CD4-positive, CD25-positive, alpha-beta regulatory T cell (primary cell): ENCODE measurements at regions not wholly inside any gene's neighbourhood (a gene's known extent, or its start where the extent isn't known, plus 50 kb on each side); places are given as distances from the start of the nearest gene placed in this dataset.
A peak's percentile ranks its signal among the peaks of the same experiment; 100 is the strongest.

Experiments
- ATAC-seq, 2 donors: fragments of 150-1000 bp; cut with Tn5 transposase; one replicate each; pipeline ENCODE4 v1.10.0; 2021; ENCODE audit warnings: low read depth in 2 of 2, moderate number of reproducible peaks in 2 of 2, moderate library complexity in 1 of 2
- DNase-seq, 3 donors: peaks; one replicate each; pipeline versions ENCODE4 v3.0.0 to v3.0.0-alpha.2; 2012 to 2022; ENCODE audit warnings: mixed read lengths in 1 of 3
- H3K27ac ChIP-seq: one replicate; pipeline ENCODE4 v1.7.0; 2013; ENCODE audit warnings: mild to moderate bottlenecking, low read length; ENCODE audit not compliant: insufficient read depth, poor library complexity, severe bottlenecking
- H3K27me3 ChIP-seq: one replicate; pipeline ENCODE4 v1.7.0; 2013; ENCODE audit warnings: low read length; ENCODE audit not compliant: control insufficient read depth, insufficient read depth
- H3K36me3 ChIP-seq: one replicate; pipeline ENCODE4 v1.7.0; 2013; ENCODE audit warnings: mild to moderate bottlenecking, low read length, moderate library complexity; ENCODE audit not compliant: control insufficient read depth, insufficient read depth
- H3K4me1 ChIP-seq: 2 replicates; pipeline ENCODE4 v1.7.0; 2013; ENCODE audit warnings: mild to moderate bottlenecking, low read length; ENCODE audit not compliant: insufficient read depth, control insufficient read depth, poor library complexity, severe bottlenecking
- H3K4me3 ChIP-seq: one replicate; pipeline ENCODE4 v1.7.0; 2013; ENCODE audit warnings: low read depth, mild to moderate bottlenecking, low read length, moderate library complexity
- H3K9me3 ChIP-seq, 2 experiments: 1 replicate in 1 of 2; 2 replicates in 1 of 2; pipeline ENCODE4 v1.7.0; 2013; ENCODE audit warnings: low read length in 2 of 2, mild to moderate bottlenecking in 1 of 2, moderate library complexity in 1 of 2; ENCODE audit not compliant: control insufficient read depth in 2 of 2
- H3K27ac Mint-ChIP-seq, 3 donors: one replicate each; pipeline ENCODE4 v1.8.0; 2020 to 2022; ENCODE audit warnings: mild to moderate bottlenecking in 3 of 3, mixed read lengths in 3 of 3, moderate library complexity in 2 of 3
- H3K27me3 Mint-ChIP-seq: one replicate; pipeline ENCODE4 v1.8.0; 2022; ENCODE audit warnings: mild to moderate bottlenecking, mixed read lengths
- H3K36me3 Mint-ChIP-seq: one replicate; pipeline ENCODE4 v1.8.0; 2020; ENCODE audit warnings: mixed read lengths
- H3K4me1 Mint-ChIP-seq, 4 donors: one replicate each; pipeline ENCODE4 v1.8.0; 2020 to 2022; ENCODE audit warnings: mixed read lengths in 4 of 4, mild to moderate bottlenecking in 1 of 4
- H3K4me3 Mint-ChIP-seq, 4 donors: one replicate each; pipeline ENCODE4 v1.8.0; 2020 to 2022; ENCODE audit warnings: mild to moderate bottlenecking in 4 of 4, mixed read lengths in 4 of 4, moderate library complexity in 3 of 4
- H3K9me3 Mint-ChIP-seq, 7 donors: one replicate each; pipeline ENCODE4 v1.8.0; 2020 to 2022; ENCODE audit warnings: mixed read lengths in 7 of 7, mild to moderate bottlenecking in 3 of 7, moderate library complexity in 2 of 7

DNA sequence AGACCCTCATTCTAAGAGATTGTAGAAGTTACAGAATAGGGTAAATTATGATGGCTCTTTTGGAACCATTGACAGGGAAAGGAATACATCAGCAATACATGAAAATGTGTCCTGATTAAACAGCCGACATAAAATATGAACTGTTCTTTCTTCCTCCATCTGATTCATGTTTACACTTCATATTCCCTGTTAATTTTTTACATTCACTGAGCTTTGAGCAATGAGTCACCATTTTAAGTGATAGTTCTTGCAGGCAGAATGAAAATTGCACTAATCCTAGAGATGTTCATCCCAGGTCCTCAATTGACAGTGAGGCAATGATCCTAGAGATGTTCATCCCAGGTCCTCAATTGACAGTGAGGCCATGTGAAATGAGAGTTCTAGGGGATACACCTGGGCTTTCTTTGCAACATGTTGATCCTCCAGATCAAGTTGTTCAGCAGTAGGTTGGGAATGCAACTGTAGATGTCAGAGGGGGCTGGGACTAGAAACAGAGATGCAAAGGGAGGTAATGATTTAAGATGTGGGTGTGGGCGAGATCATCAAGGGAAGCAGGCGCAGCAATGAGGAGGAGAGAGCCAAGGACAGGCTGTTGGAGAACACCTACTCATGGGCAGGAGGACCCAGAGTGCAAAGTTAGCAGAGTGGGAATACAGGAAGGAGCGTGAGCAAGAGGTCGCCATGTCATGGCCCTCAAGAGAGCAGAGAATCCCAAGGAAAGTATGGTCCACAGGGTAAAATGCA is 138.7 kb downstream of the ZNF365 start:
- Histone ChIP-seq H3K27me3 (peaks cover 5% of the 10 kb centered on the region), H3K9me3 (no peaks in the 10 kb centered on the region), H3K36me3 (no peaks in the 10 kb centered on the region), H3K4me3 (no peak overlapping the region), H3K4me1 (no peaks in the 10 kb centered on the region), H3K27ac (no peak overlapping the region)
- no peak for DNase-seq
- Mint-ChIP-seq H3K4me1 (no peaks in the 10 kb centered on the region), H3K36me3 (no peaks in the 10 kb centered on the region), H3K27ac (peak overlapping the region in 1 of 3 donors; percentile 51), H3K9me3 (peaks cover 0 to 3% (median 0%) of the 10 kb centered on the region in 7 donors), H3K4me3 (no peak overlapping the region), H3K27me3 (peaks cover 6% of the 10 kb centered on the region)
- ATAC-seq: no peak

DNA sequence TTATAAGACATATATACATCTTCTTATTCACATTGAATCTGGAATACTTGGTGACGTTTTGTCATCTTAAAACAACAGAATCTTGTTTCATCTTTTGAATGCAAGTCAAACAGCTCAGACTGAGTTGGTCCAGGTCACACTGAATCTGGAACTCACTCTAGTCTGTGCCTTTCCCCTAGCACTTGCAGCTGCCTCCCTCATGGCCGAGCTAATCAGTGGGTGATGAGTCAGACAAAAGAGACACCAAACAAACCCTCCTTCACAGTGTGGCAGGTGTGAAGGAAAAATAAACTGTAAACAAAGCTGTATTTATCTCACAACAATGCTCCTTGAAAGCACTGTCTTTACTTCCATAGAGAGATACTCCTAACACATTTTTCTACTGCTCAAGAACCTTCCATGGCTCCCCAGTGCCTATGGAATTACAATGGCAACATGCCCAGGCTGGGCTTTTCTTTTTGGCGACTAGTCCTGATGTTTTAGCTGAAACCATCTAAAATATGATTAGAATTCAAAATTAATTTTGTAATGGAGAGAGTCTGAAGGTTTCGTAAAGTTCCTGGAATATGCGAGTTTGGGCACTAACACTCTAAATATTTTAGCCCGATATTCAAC is 140.0 kb downstream of the ZNF365 start:
- no peak for DNase-seq
- Histone ChIP-seq H3K27me3 (peaks cover 5% of the 10 kb centered on the region), H3K4me3 (no peak overlapping the region), H3K36me3 (no peaks in the 10 kb centered on the region), H3K9me3 (no peaks in the 10 kb centered on the region), H3K27ac (no peak overlapping the region), H3K4me1 (no peaks in the 10 kb centered on the region)
- Mint-ChIP-seq H3K36me3 (no peaks in the 10 kb centered on the region), H3K9me3 (peaks cover 0 to 3% (median 0%) of the 10 kb centered on the region in 7 donors), H3K4me3 (no peak overlapping the region), H3K27me3 (peaks cover 6% of the 10 kb centered on the region), H3K27ac (no peak overlapping the region), H3K4me1 (no peaks in the 10 kb centered on the region)
- ATAC-seq: no peak

DNA sequence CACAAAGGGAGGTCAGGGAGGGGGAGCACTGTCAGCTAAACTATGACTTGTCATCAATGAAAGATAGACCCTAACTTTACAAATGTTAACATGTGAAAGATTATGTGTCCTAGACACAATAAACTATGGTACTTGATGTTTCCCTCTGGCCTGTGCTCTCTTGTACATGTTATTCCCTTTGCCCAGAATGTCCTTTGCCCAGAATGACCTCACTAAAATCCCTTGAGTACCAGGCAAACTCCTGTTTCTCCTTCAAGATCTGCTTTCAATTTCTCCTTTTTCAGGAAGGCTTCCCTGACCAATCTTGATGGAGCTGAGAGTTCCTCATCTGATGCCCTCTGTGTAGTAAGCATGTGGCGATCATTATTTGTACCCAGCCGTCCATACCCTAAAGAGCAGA is 143.1 kb downstream of the ZNF365 start:
- H3K27me3 ChIP-seq: peaks cover 3% of the 10 kb centered on the region
- no peak overlapping the region for H3K4me3 ChIP-seq
- H3K4me3 Mint-ChIP-seq: no peak overlapping the region
- no peaks in the 10 kb centered on the region for H3K36me3 ChIP-seq
- H3K27ac ChIP-seq: no peak overlapping the region
- peaks cover 0 to 5% (median 0%) of the 10 kb centered on the region in 4 donors for H3K4me1 Mint-ChIP-seq
- no peaks in the 10 kb centered on the region for H3K4me1 ChIP-seq
- H3K36me3 Mint-ChIP-seq: no peaks in the 10 kb centered on the region
- peaks cover 0 to 9% (median 5%) of the 10 kb centered on the region in 7 donors for H3K9me3 Mint-ChIP-seq
- H3K27ac Mint-ChIP-seq: no peak overlapping the region
- ATAC-seq: no peak
- H3K27me3 Mint-ChIP-seq: peaks cover 6% of the 10 kb centered on the region
- no peaks in the 10 kb centered on the region for H3K9me3 ChIP-seq
- no peak for DNase-seq

DNA sequence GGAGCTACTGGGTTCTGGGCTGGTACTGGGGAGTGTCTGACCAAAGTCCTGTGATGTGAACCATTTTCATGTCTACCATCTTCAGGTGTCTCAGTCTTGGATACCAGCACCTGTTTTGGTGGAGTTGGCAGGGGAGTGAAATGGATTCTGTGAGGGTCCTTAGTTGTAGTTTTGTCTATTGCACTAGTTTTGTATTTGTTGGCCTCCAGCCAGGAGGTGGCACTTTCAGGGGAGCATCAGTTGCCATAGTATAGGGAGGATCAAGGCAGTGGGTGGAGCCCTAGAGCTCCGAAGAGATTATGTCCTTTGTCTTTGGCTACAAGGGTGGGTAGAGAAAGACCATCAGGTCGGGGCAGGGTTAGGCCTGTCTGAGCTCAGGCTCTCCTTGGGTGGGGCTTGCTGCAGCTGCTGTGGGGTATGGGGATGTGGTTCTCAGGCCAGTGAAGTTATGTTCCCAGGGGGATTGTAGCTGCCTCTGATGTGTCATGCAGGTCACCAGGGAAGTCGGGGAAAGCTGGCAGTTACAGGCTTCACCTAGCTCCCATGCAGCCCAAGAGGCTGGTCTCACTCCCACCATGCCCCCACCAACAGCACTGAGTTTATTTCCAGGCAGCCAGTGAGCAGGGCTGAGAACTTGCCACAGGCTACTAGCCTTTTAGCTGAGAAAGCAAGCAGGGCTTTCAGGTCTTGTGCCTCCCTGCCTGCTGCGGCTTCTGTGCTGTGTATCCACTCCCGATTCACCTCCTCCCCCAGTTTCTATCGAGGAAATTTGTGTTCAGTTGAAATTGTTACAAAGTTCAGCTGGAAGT is 153.1 kb downstream of the ZNF365 start:
- H3K4me3 ChIP-seq: no peak overlapping the region
- peaks cover 34% of the 10 kb centered on the region for H3K4me1 ChIP-seq
- ATAC-seq: peak in 1 of 2 donors; percentile 8
- no peaks in the 10 kb centered on the region for H3K27me3 ChIP-seq
- Mint-ChIP-seq H3K9me3 (peaks cover 0 to 11% (median 6%) of the 10 kb centered on the region in 7 donors), H3K4me1 (peaks cover 26 to 42% (median 32%) of the 10 kb centered on the region in 4 donors), H3K4me3 (peak overlapping the region in 3 of 4 donors; percentile 32 to 67 (median 64)), H3K27me3 (peaks cover 6% of the 10 kb centered on the region), H3K27ac (peak overlapping the region; percentile 67 to 84 (median 73)), H3K36me3 (peaks cover 3% of the 10 kb centered on the region)
- DNase-seq: no peak
- H3K9me3 ChIP-seq: no peaks in the 10 kb centered on the region
- H3K36me3 ChIP-seq: no peaks in the 10 kb centered on the region
- H3K27ac ChIP-seq: no peak overlapping the region

DNA sequence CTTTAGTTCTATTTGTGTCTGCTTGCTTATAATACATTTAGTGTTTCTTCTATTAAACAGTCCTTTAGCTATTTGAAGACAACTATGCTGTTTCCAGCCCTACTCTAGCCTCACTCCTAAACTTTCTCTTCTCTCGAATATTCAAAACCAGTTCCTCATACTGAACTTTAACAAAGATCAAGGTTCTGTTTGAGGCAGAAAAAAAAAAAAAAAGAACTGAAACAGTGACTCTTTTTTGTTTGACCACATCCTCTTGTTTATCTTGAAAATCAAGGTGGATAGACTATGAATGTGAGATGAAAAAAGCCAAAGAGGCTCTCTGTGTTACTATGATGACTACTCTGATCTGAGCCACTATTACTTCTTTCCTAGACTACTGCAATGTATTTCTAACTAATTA is 154.3 kb downstream of the ZNF365 start:
- peak in 2 of 3 donors; percentile 72 to 80 for DNase-seq

DNA sequence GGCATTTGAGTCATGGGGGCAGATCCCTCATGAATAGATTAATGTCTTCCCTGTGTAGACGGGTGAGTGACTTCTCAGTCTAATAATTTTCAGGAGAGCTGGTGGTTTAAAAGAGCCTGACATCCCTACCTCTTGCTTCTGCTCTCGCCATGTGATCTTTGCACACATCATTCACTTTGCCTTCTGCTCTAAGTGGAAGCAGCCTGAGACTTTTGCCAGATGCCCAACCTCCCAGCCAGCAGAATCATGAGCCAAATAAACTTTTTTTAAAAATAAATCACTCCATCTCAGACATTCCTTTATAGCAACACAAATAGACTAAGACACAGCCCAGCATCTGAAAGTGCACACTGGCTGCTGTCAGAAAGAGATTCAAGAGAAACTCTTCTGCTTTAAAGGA is 155.2 kb downstream of the ZNF365 start:
- no peaks in the 10 kb centered on the region for H3K36me3 ChIP-seq
- no peaks in the 10 kb centered on the region for H3K27me3 ChIP-seq
- ATAC-seq (no peak), DNase-seq (no peak)
- no peak overlapping the region for H3K27ac ChIP-seq
- peaks cover 3% of the 10 kb centered on the region for H3K36me3 Mint-ChIP-seq
- peak overlapping the region in 2 of 3 donors; percentile 72 to 73 for H3K27ac Mint-ChIP-seq
- peaks cover 0 to 7% (median 3%) of the 10 kb centered on the region in 7 donors for H3K9me3 Mint-ChIP-seq
- no peak overlapping the region for H3K4me3 ChIP-seq
- H3K27me3 Mint-ChIP-seq: peaks cover 16% of the 10 kb centered on the region
- peaks cover 34% of the 10 kb centered on the region for H3K4me1 ChIP-seq
- peak overlapping the region in 1 of 4 donors; percentile 39 for H3K4me3 Mint-ChIP-seq
- H3K9me3 ChIP-seq: no peaks in the 10 kb centered on the region
- peaks cover 26 to 40% (median 32%) of the 10 kb centered on the region in 4 donors for H3K4me1 Mint-ChIP-seq

More for the DNA sequence above, 154.3 kb downstream of the ZNF365 start:
- Mint-ChIP-seq H3K4me3 (peak overlapping the region; percentile 53 to 80 (median 58)), H3K27ac (peak overlapping the region; percentile 1 to 73 (median 20)), H3K36me3 (peaks cover 3% of the 10 kb centered on the region), H3K9me3 (peaks cover 0 to 7% (median 3%) of the 10 kb centered on the region in 7 donors), H3K27me3 (peaks cover 8% of the 10 kb centered on the region), H3K4me1 (peaks cover 26 to 40% (median 32%) of the 10 kb centered on the region in 4 donors)
- Histone ChIP-seq H3K36me3 (no peaks in the 10 kb centered on the region), H3K4me3 (peak overlapping the region; percentile 46), H3K9me3 (no peaks in the 10 kb centered on the region), H3K27ac (no peak overlapping the region), H3K27me3 (no peaks in the 10 kb centered on the region), H3K4me1 (peaks cover 34% of the 10 kb centered on the region)
- peak; percentile 95 to 96 for ATAC-seq

DNA sequence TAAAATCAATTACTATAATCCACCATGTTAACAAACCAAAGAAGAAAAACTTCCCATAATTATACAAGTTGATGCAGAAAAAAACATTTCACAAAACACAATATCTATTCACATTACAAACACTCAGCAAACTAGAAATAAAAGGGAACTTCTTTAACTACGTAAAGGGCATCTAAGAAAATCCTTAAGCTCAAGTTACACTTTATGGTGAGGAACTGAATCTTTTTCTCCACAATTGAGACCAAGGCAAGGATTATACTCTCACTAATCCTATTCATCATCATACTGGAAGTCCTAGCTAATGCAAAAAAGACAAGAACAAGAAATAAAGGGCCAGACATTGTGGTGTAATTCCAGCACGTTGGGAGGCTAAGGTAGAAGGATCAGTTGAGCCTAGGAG is 159.9 kb downstream of the ZNF365 start:
- Histone ChIP-seq H3K27me3 (no peaks in the 10 kb centered on the region), H3K36me3 (no peaks in the 10 kb centered on the region), H3K27ac (no peak overlapping the region), H3K4me3 (no peak overlapping the region), H3K9me3 (no peaks in the 10 kb centered on the region), H3K4me1 (peaks cover 9% of the 10 kb centered on the region)
- Mint-ChIP-seq H3K9me3 (peaks cover 0 to 5% (median 0%) of the 10 kb centered on the region in 7 donors), H3K4me1 (peaks cover 4 to 9% (median 9%) of the 10 kb centered on the region in 4 donors), H3K4me3 (no peak overlapping the region), H3K36me3 (no peaks in the 10 kb centered on the region), H3K27ac (no peak overlapping the region), H3K27me3 (peaks cover 35% of the 10 kb centered on the region)
- DNase-seq (no peak), ATAC-seq (no peak)
